B cell (primary cell): ENCODE measurements at regions not wholly inside any gene's neighbourhood (a gene's known extent, or its start where the extent isn't known, plus 50 kb on each side); places are given as distances from the start of the nearest gene placed in this dataset.

Experiments used
- ATAC-seq: fragments of 200-7000 bp; cut with Tn5 transposase; one replicate; pipeline ENCODE4 v1.10.0; 2021; ENCODE audit warnings: low read depth, mild to moderate bottlenecking, moderate number of reproducible peaks, moderate library complexity
- CTCF ChIA-PET: fragments of 350-600 bp; sonication (Branson Sonifier 250); formaldehyde crosslinking; loops from one replicate; lab custom pipeline; 2021; ENCODE audit warnings: antibody characterized with exemption, inconsistent platforms; lab: Charles Lee
- POLR2A ChIA-PET: fragments of 350-600 bp; sonication (Branson Sonifier 250); formaldehyde crosslinking; loops from one replicate; lab custom pipeline; 2021; ENCODE audit warnings: antibody characterized with exemption; lab: Charles Lee
- DNase-seq: peaks from one replicate; pipeline ENCODE4 v3.0.0; 2013
- H2AFZ ChIP-seq: 2 replicates; pipeline ENCODE4 v1.6.1; 2012; ENCODE audit warnings: mild to moderate bottlenecking, low read depth, low read length; ENCODE audit not compliant: insufficient read depth, poor library complexity, severe bottlenecking
- H3K27ac ChIP-seq, 2 donors: 1 replicate in 1 of 2; 2 replicates in 1 of 2; pipeline ENCODE4 v1.5.1; 2012 to 2013; ENCODE audit warnings: low read length in 2 of 2, mild to moderate bottlenecking in 2 of 2, moderate library complexity in 1 of 2
- H3K27me3 ChIP-seq, 4 experiments: fragments of 200-600 bp in 1 of 4; sonication (generic) in 1 of 4; replicated peaks in 1 of 4; 1 replicate in 2 of 4; 2 replicates in 2 of 4; pipeline versions ENCODE4 v1.6.1 to v1.7.0; 2013 to 2016; ENCODE audit warnings: low read length in 3 of 4, mild to moderate bottlenecking in 2 of 4, mixed read lengths in 1 of 4, moderate library complexity in 1 of 4; ENCODE audit not compliant: insufficient read depth in 4 of 4, control insufficient read depth in 3 of 4; ENCODE audit errors: control extremely low read depth in 1 of 4
- H3K36me3 ChIP-seq, 2 experiments: replicated peaks in 1 of 2; 1 replicate in 1 of 2; 2 replicates in 1 of 2; pipeline versions ENCODE4 v1.6.1 to v1.7.1; 2013; ENCODE audit warnings: low read length in 1 of 2; ENCODE audit not compliant: insufficient read depth in 2 of 2, control insufficient read depth in 1 of 2; ENCODE audit errors: control extremely low read depth in 1 of 2, extremely low read depth in 1 of 2
- H3K4me1 ChIP-seq, 2 donors: fragments of 200-600 bp in 1 of 2; sonication (generic) in 1 of 2; 1 replicate in 1 of 2; 2 replicates in 1 of 2; pipeline versions ENCODE4 v1.5.1 to v1.6.1; 2013 to 2017; ENCODE audit warnings: low read length in 2 of 2; ENCODE audit not compliant: control insufficient read depth in 2 of 2, insufficient read depth in 2 of 2
- H3K4me2 ChIP-seq: replicated peaks from 2 replicates; pipeline ENCODE3; 2012; ENCODE audit warnings: mild to moderate bottlenecking, low read depth, low read length; ENCODE audit not compliant: poor library complexity, severe bottlenecking
- H3K4me3 ChIP-seq, 5 experiments: fragments of 200-600 bp in 1 of 5; sonication (generic) in 1 of 5; 1 replicate in 3 of 5; 2 replicates in 2 of 5; pipeline versions ENCODE4 v1.5.1 to v1.7.0; 2011 to 2016; ENCODE audit warnings: low read length in 4 of 5, mild to moderate bottlenecking in 4 of 5, low read depth in 2 of 5, control low read depth in 1 of 5, moderate library complexity in 1 of 5; ENCODE audit not compliant: insufficient read depth in 1 of 5; ENCODE audit errors: control extremely low read depth in 1 of 5, extremely low read depth in 1 of 5
- H3K79me2 ChIP-seq: fragments of 200-600 bp; sonication (generic); one replicate; pipeline ENCODE4 v1.6.0; 2016; ENCODE audit warnings: low read length; ENCODE audit not compliant: control insufficient read depth, insufficient read depth
- H3K9ac ChIP-seq: fragments of 200-600 bp; sonication (generic); 2 replicates; pipeline ENCODE4 v1.6.1; 2017; ENCODE audit warnings: mild to moderate bottlenecking, low read length, moderate library complexity
- H3K9me3 ChIP-seq, 3 donors: one replicate each; pipeline versions ENCODE4 v1.6.1 to v1.7.1; 2013; ENCODE audit warnings: low read length in 2 of 3; ENCODE audit not compliant: control insufficient read depth in 2 of 3, insufficient read depth in 1 of 3; ENCODE audit errors: control extremely low read depth in 1 of 3
- H4K20me1 ChIP-seq: 2 replicates; pipeline ENCODE4 v1.6.0; 2012; ENCODE audit warnings: mild to moderate bottlenecking, low read length; ENCODE audit not compliant: insufficient read depth, control insufficient read depth, poor library complexity, severe bottlenecking
- H3K27ac Mint-ChIP-seq: one replicate; pipeline ENCODE4 v1.8.0; 2021; ENCODE audit warnings: mixed read lengths
- H3K27me3 Mint-ChIP-seq: one replicate; pipeline ENCODE4 v1.8.0; 2021; ENCODE audit warnings: mixed read lengths
- H3K4me1 Mint-ChIP-seq: one replicate; pipeline ENCODE4 v1.8.0; 2021; ENCODE audit warnings: mixed read lengths
- H3K4me3 Mint-ChIP-seq: one replicate; pipeline ENCODE4 v1.8.0; 2021; ENCODE audit warnings: mixed read lengths
- H3K9me3 Mint-ChIP-seq: one replicate; pipeline ENCODE4 v1.8.0; 2022; ENCODE audit warnings: mixed read lengths; ENCODE audit not compliant: insufficient read depth
- EZH2 ChIP-seq: IDR thresholded peaks from 2 replicates; pipeline ENCODE4 v1.6.1; 2012; ENCODE audit warnings: borderline replicate concordance, low read depth, mild to moderate bottlenecking, moderate library complexity, low read length; ENCODE audit not compliant: insufficient read depth, poor library complexity, severe bottlenecking
- WGBS: methylation state at CpG from one replicate; pipeline ENCODE4 v1.1.5; 2013; ENCODE audit warnings: missing lambda C conversion rate; ENCODE audit not compliant: insufficient coverage; 5-methylcytosine and 5-hydroxymethylcytosine counted together
- intact Hi-C: fragments of 100-400 bp; cut with micrococcal nuclease; formaldehyde crosslinking; loops from one replicate; pipeline ENCODE4 v1.10.0; 2022
- TF ChIP-seq, protein P1 (sequence below): fragments of 200-600 bp; IDR thresholded peaks from one replicate; pipeline ENCODE4 v1.8.0; 2022; ENCODE audit warnings: antibody characterized with exemption, mild to moderate bottlenecking

DNA sequence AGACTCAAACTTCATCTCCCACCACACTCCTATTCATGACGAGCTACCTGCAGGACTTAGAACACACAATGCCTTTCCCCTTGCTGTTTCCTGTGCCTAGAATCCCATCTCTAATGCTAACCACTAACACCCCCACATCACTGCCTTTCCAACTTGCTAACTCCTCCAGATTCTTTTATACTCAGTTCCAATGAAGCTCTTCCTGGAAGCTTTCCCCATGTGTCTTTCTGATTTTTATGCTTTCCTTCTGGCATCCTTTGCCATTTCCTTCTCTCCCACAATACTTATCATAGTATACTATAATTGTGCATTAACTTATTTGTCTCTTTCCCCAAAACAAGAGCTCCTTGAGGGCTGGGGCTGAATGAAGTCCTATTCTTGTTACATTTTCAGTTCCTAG is 115.3 kb upstream of the PLPPR1 start:
- CTCF ChIA-PET = no interaction called here
- no peak for DNase-seq
- Mint-ChIP-seq H3K9me3 (no peaks in the 10 kb centered on the region), H3K4me1 (no peaks in the 10 kb centered on the region), H3K27me3 (no peaks in the 10 kb centered on the region), H3K27ac (no peak overlapping the region), H3K4me3 (no peak overlapping the region)
- H3K79me2 ChIP-seq = no peaks in the 10 kb centered on the region
- no peak for TF ChIP-seq EZH2
- TF ChIP-seq, protein P1, sequence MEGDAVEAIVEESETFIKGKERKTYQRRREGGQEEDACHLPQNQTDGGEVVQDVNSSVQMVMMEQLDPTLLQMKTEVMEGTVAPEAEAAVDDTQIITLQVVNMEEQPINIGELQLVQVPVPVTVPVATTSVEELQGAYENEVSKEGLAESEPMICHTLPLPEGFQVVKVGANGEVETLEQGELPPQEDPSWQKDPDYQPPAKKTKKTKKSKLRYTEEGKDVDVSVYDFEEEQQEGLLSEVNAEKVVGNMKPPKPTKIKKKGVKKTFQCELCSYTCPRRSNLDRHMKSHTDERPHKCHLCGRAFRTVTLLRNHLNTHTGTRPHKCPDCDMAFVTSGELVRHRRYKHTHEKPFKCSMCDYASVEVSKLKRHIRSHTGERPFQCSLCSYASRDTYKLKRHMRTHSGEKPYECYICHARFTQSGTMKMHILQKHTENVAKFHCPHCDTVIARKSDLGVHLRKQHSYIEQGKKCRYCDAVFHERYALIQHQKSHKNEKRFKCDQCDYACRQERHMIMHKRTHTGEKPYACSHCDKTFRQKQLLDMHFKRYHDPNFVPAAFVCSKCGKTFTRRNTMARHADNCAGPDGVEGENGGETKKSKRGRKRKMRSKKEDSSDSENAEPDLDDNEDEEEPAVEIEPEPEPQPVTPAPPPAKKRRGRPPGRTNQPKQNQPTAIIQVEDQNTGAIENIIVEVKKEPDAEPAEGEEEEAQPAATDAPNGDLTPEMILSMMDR = no peak
- no peaks in the 10 kb centered on the region for H3K36me3 ChIP-seq
- no peaks in the 10 kb centered on the region for H4K20me1 ChIP-seq
- no peaks in the 10 kb centered on the region for H3K4me1 ChIP-seq
- no peak overlapping the region for H3K27ac ChIP-seq
- WGBS = 61% methylated on average over 1 of the region's 1 CpG
- intact Hi-C loops = no loop called here
- no peak overlapping the region for H3K9ac ChIP-seq
- H2AFZ ChIP-seq = no peak overlapping the region
- H3K27me3 ChIP-seq = no peaks in the 10 kb centered on the region
- no peak for ATAC-seq
- POLR2A ChIA-PET = no interaction called here
- no peak overlapping the region for H3K4me2 ChIP-seq
- peaks cover 0 to 8% (median 0%) of the 10 kb centered on the region in 3 donors for H3K9me3 ChIP-seq
- H3K4me3 ChIP-seq = no peak overlapping the region

DNA sequence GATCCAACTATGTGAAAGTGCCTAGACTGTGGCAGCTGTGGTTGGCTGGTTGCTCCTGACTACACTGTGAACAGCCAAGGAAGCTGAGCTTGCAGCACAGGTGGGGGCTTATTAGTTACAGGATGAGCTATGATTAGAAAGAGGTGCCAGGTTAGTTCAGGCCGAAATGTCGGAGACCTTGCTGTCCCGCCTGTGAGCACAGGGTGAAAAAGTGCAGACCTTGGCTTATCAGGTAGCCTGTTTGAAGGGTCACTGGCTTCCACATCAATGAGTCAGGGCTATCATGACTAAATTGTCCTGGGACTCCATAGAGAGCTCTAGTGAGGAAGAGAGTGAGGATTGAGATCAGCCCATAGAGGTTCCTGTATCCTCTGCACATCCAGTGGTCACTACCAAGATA is 114.3 kb upstream of the PLPPR1 start:
- H3K36me3 ChIP-seq = no peaks in the 10 kb centered on the region
- H3K27me3 Mint-ChIP-seq = no peaks in the 10 kb centered on the region
- no peak overlapping the region for H3K27ac Mint-ChIP-seq
- H4K20me1 ChIP-seq = no peaks in the 10 kb centered on the region
- no peak overlapping the region for H3K9ac ChIP-seq
- H3K79me2 ChIP-seq = no peaks in the 10 kb centered on the region
- H3K4me1 Mint-ChIP-seq = no peaks in the 10 kb centered on the region
- H3K4me2 ChIP-seq = no peak overlapping the region
- DNase-seq (no peak), ATAC-seq (no peak)
- peaks cover 0 to 8% (median 0%) of the 10 kb centered on the region in 3 donors for H3K9me3 ChIP-seq
- no peak overlapping the region for H3K27ac ChIP-seq
- no peaks in the 10 kb centered on the region for H3K27me3 ChIP-seq
- TF ChIP-seq, protein P1 = no peak
- TF ChIP-seq EZH2 = no peak
- H3K4me1 ChIP-seq = no peaks in the 10 kb centered on the region
- 94% methylated on average over 3 of the region's 3 CpGs for WGBS
- H3K4me3 Mint-ChIP-seq = no peak overlapping the region
- no peak overlapping the region for H2AFZ ChIP-seq
- ChIA-PET CTCF (no interaction called here), POLR2A (no interaction called here)
- intact Hi-C loops = no loop called here
- no peak overlapping the region for H3K4me3 ChIP-seq
- no peaks in the 10 kb centered on the region for H3K9me3 Mint-ChIP-seq
